SK-N-SH (cell line): ENCODE measurements at regions not wholly inside any gene's neighbourhood (a gene's known extent, or its start where the extent isn't known, plus 50 kb on each side); places are given as distances from the start of the nearest gene placed in this dataset.

Experiments
- CTCF ChIA-PET: fragments of 300-600, 350-600 bp; formaldehyde crosslinking; extraction: SDS; loops from one replicate; lab custom pipeline; 2021; lab: Yijun Ruan, JAX
- POLR2A ChIA-PET: fragments of 350-600 bp; sonication (Branson Sonifier 250); formaldehyde crosslinking; extraction: SDS; loops from one replicate; lab custom pipeline; 2020; ENCODE audit warnings: antibody characterized with exemption, inconsistent platforms; lab: Yijun Ruan, JAX
- DNase-seq: peaks from one replicate; pipeline ENCODE4 v3.0.0; 2012
- H2AFZ ChIP-seq: fragments of 200-600 bp; sonication (generic); 2 replicates; pipeline ENCODE4 v1.8.1; 2016; ENCODE audit warnings: antibody characterized with exemption, mild to moderate bottlenecking, low read depth
- H3F3A ChIP-seq: fragments of 200-600 bp; sonication (generic); replicated peaks from 2 replicates; pipeline ENCODE3; 2016; ENCODE audit warnings: antibody characterized with exemption, mild to moderate bottlenecking; ENCODE audit not compliant: insufficient read depth
- H3K27ac ChIP-seq, 2 experiments: fragments of 200-500 bp in 1 of 2; fragments of 200-600 bp in 1 of 2; sonication (Bioruptor generic) in 1 of 2; sonication (generic), shearing (Covaris generic) in 1 of 2; 2 replicates each; pipeline versions ENCODE4 v1.5.1 to v1.6.1; 2014 to 2016; ENCODE audit warnings: low read depth in 2 of 2, inconsistent platforms in 1 of 2, low read length in 1 of 2, mild to moderate bottlenecking in 1 of 2, mixed read lengths in 1 of 2
- H3K27me3 ChIP-seq: fragments of 200-600 bp; sonication (generic), shearing (Covaris generic); 2 replicates; pipeline ENCODE4 v1.6.1; 2016; ENCODE audit warnings: mixed run types; ENCODE audit not compliant: insufficient read depth
- H3K36me3 ChIP-seq, 2 experiments: fragments of 200-500 bp in 1 of 2; fragments of 200-600 bp in 1 of 2; sonication (Bioruptor generic) in 1 of 2; sonication (generic) in 1 of 2; replicated peaks in 1 of 2; 2 replicates each; pipeline versions ENCODE3 to v1.5.1; 2014 to 2016; ENCODE audit warnings: low read length in 1 of 2, mild to moderate bottlenecking in 1 of 2; ENCODE audit not compliant: insufficient read depth in 2 of 2, control insufficient read depth in 1 of 2
- H3K4me1 ChIP-seq, 2 experiments: fragments of 200-500 bp in 1 of 2; fragments of 200-600 bp in 1 of 2; sonication (Bioruptor generic) in 1 of 2; sonication (generic), shearing (Covaris generic) in 1 of 2; 2 replicates each; pipeline versions ENCODE4 v1.5.1 to v1.6.1; 2014 to 2016; ENCODE audit warnings: low read depth in 1 of 2, low read length in 1 of 2, mixed run types in 1 of 2; ENCODE audit not compliant: insufficient read depth in 2 of 2, control insufficient read depth in 1 of 2
- H3K4me2 ChIP-seq: fragments of 200-600 bp; sonication (generic), shearing (Covaris generic); 2 replicates; pipeline ENCODE4 v1.6.1; 2017; ENCODE audit warnings: mixed run types
- H3K4me3 ChIP-seq, 2 experiments: fragments of 200-500 bp in 1 of 2; fragments of 200-600 bp in 1 of 2; sonication (Bioruptor generic) in 1 of 2; sonication (generic), shearing (Covaris generic) in 1 of 2; 2 replicates each; pipeline versions ENCODE4 v1.5.1 to v1.8.1; 2014 to 2016; ENCODE audit warnings: low read depth in 2 of 2, inconsistent platforms in 1 of 2, low read length in 1 of 2, mild to moderate bottlenecking in 1 of 2, mixed read lengths in 1 of 2, moderate library complexity in 1 of 2
- H3K79me2 ChIP-seq: fragments of 200-600 bp; sonication (generic); 2 replicates; pipeline ENCODE4 v1.8.1; 2017; ENCODE audit warnings: mild to moderate bottlenecking; ENCODE audit not compliant: insufficient read depth
- H3K9ac ChIP-seq: fragments of 200-600 bp; sonication (generic); 2 replicates; pipeline ENCODE4 v1.6.1; 2017; ENCODE audit warnings: mixed run types
- H3K9me2 ChIP-seq: fragments of 200-600 bp; sonication (generic); 2 replicates; pipeline ENCODE4 v1.6.1; 2017; ENCODE audit warnings: mixed run types
- H3K9me3 ChIP-seq: fragments of 200-600 bp; sonication (generic); 2 replicates; pipeline ENCODE4 v1.6.1; 2017; ENCODE audit warnings: mixed run types, mild to moderate bottlenecking, moderate library complexity
- H4K20me1 ChIP-seq: fragments of 200-600 bp; sonication (generic); 2 replicates; pipeline ENCODE4 v1.6.1; 2017; ENCODE audit warnings: mild to moderate bottlenecking, mixed run types; ENCODE audit not compliant: insufficient read depth
- ELF1 ChIP-seq: IDR thresholded peaks from 2 replicates; pipeline ENCODE4 v1.4.0; 2012
- FOXJ3 ChIP-seq: sonication (generic); formaldehyde crosslinking; IDR thresholded peaks from 2 replicates; pipeline ENCODE4 v1.5.1; 2020; ENCODE audit warnings: mild to moderate bottlenecking, missing genetic modification reagents
- FOXM1 ChIP-seq: IDR thresholded peaks from 2 replicates; pipeline ENCODE4 v1.4.0; 2012; ENCODE audit warnings: low read depth, mild to moderate bottlenecking
- GABPA ChIP-seq: IDR thresholded peaks from 2 replicates; pipeline ENCODE4 v1.4.0; 2012; ENCODE audit warnings: low read depth, mild to moderate bottlenecking
- GATA2 ChIP-seq: sonication (generic); formaldehyde crosslinking; IDR thresholded peaks from 2 replicates; pipeline ENCODE4 v1.5.0; 2020; ENCODE audit warnings: mild to moderate bottlenecking, missing genetic modification reagents
- JUND ChIP-seq: IDR thresholded peaks from 2 replicates; pipeline ENCODE4 v1.4.0; 2012
- MXI1 ChIP-seq: IDR thresholded peaks from 2 replicates; pipeline ENCODE4 v1.6.1; 2012; ENCODE audit warnings: mild to moderate bottlenecking, low read depth, low read length, improper control_type of control experiment
- NFIC ChIP-seq: IDR thresholded peaks from 2 replicates; pipeline ENCODE4 v1.4.0; 2012; ENCODE audit warnings: borderline replicate concordance
- NRF1 ChIP-seq: IDR thresholded peaks from 2 replicates; pipeline ENCODE4 v1.6.1; 2012; ENCODE audit warnings: low read depth, mild to moderate bottlenecking, low read length
- POLR2AphosphoS5 ChIP-seq: IDR thresholded peaks from 2 replicates; pipeline ENCODE4 v1.6.1; 2012; ENCODE audit warnings: low read depth, low read length
- RCOR1 ChIP-seq: fragments of 150-350 bp; IDR thresholded peaks from 2 replicates; pipeline ENCODE4 v1.6.1; 2017; ENCODE audit warnings: antibody characterized with exemption, low read length
- RFX5 ChIP-seq: IDR thresholded peaks from 2 replicates; pipeline ENCODE4 v1.6.1; 2012; ENCODE audit warnings: mild to moderate bottlenecking, improper control_type of control experiment, low read length
- RXRA ChIP-seq: IDR thresholded peaks from 2 replicates; pipeline ENCODE4 v1.4.0; 2012; ENCODE audit warnings: low read depth, mild to moderate bottlenecking, borderline replicate concordance
- SMC3 ChIP-seq: IDR thresholded peaks from 2 replicates; pipeline ENCODE4 v1.6.1; 2012; ENCODE audit warnings: low read depth, low read length, improper control_type of control experiment
- TAF1 ChIP-seq: IDR thresholded peaks from 2 replicates; pipeline ENCODE4 v1.6.1; 2012; ENCODE audit warnings: low read depth, mild to moderate bottlenecking, low read length, moderate library complexity, borderline replicate concordance
- TCF12 ChIP-seq: IDR thresholded peaks from 2 replicates; pipeline ENCODE4 v1.4.0; 2012
- TEAD4 ChIP-seq: IDR thresholded peaks from 2 replicates; pipeline ENCODE4 v1.4.0; 2012; ENCODE audit warnings: mild to moderate bottlenecking, borderline replicate concordance; ENCODE audit not compliant: insufficient read depth
- WGBS: methylation state at CpG from one replicate; pipeline ENCODE4 v1.1.6; 2017; ENCODE audit warnings: low lambda C conversion rate; 5-methylcytosine and 5-hydroxymethylcytosine counted together
- TF ChIP-seq, protein P1 (sequence below): IDR thresholded peaks from 2 replicates; pipeline ENCODE4; 2012
- TF ChIP-seq, protein P2 (sequence below): IDR thresholded peaks from 2 replicates; pipeline ENCODE4 v1.4.0; 2012; ENCODE audit warnings: low read depth, borderline replicate concordance
- TF ChIP-seq, protein P3 (sequence below): IDR thresholded peaks from 2 replicates; pipeline ENCODE4 v1.4.0; 2012; ENCODE audit warnings: low read depth, borderline replicate concordance
- TF ChIP-seq, protein P4 (sequence below): IDR thresholded peaks from 2 replicates; pipeline ENCODE4 v1.4.0; 2012; ENCODE audit warnings: low read depth

DNA sequence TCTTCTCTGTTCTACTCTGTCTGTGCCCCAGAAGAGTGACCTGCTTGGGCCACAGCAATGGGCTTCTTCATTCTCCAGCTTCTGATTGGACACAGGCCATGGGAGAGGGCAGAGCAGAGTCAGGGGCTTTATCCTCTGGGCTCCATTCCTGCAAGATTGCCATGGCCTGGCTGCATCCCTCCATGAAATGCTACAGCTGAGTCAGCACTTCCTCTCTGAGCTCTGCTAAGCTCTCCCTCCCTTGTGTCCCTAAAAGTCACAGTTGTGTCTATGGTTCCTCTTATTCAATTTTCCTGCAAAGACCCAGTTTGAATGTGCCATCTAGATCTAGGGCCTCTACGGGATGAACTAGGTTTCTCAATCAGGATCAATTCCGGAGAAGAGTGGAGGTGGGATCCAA lies 903.8 kb downstream of the TYW1 start:
- ChIA-PET POLR2A (interaction anchor here (0.5 to 0.7 kb wide), 2 partner anchors 96 to 1418 kb away, joined by 3 read pairs; no protein-coding TSS in a partner anchor), CTCF (interaction anchor here (1.2 kb wide), 1 partner anchor 13 kb away, joined by 3 read pairs; no protein-coding TSS in a partner anchor)
- Histone ChIP-seq H3K9me3 (no peaks in the 10 kb centered on the region), H3K27me3 (no peaks in the 10 kb centered on the region), H3K9me2 (no peaks in the 10 kb centered on the region), H3K4me3 (no peak overlapping the region), H3K79me2 (no peaks in the 10 kb centered on the region), H3K4me1 (no peaks in the 10 kb centered on the region), H3F3A (no peaks in the 10 kb centered on the region), H4K20me1 (no peaks in the 10 kb centered on the region), H3K36me3 (no peaks in the 10 kb centered on the region), H3K4me2 (no peak overlapping the region), H2AFZ (no peak overlapping the region), H3K27ac (no peak overlapping the region), H3K9ac (no peak overlapping the region)
- TF ChIP-seq, protein P1, sequence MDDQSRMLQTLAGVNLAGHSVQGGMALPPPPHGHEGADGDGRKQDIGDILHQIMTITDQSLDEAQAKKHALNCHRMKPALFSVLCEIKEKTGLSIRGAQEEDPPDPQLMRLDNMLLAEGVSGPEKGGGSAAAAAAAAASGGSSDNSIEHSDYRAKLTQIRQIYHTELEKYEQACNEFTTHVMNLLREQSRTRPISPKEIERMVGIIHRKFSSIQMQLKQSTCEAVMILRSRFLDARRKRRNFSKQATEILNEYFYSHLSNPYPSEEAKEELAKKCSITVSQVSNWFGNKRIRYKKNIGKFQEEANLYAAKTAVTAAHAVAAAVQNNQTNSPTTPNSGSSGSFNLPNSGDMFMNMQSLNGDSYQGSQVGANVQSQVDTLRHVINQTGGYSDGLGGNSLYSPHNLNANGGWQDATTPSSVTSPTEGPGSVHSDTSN = no peak
- no peak for TF ChIP-seq GATA2
- TF ChIP-seq SMC3 = no peak
- TF ChIP-seq, protein P2, sequence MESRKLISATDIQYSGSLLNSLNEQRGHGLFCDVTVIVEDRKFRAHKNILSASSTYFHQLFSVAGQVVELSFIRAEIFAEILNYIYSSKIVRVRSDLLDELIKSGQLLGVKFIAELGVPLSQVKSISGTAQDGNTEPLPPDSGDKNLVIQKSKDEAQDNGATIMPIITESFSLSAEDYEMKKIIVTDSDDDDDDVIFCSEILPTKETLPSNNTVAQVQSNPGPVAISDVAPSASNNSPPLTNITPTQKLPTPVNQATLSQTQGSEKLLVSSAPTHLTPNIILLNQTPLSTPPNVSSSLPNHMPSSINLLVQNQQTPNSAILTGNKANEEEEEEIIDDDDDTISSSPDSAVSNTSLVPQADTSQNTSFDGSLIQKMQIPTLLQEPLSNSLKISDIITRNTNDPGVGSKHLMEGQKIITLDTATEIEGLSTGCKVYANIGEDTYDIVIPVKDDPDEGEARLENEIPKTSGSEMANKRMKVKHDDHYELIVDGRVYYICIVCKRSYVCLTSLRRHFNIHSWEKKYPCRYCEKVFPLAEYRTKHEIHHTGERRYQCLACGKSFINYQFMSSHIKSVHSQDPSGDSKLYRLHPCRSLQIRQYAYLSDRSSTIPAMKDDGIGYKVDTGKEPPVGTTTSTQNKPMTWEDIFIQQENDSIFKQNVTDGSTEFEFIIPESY = no peak
- TF ChIP-seq, protein P3, sequence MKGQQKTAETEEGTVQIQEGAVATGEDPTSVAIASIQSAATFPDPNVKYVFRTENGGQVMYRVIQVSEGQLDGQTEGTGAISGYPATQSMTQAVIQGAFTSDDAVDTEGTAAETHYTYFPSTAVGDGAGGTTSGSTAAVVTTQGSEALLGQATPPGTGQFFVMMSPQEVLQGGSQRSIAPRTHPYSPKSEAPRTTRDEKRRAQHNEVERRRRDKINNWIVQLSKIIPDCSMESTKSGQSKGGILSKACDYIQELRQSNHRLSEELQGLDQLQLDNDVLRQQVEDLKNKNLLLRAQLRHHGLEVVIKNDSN = no peak
- TF ChIP-seq GABPA = no peak
- TF ChIP-seq TCF12 = no peak
- TF ChIP-seq RCOR1 = no peak
- no peak for TF ChIP-seq JUND
- TF ChIP-seq RFX5 = no peak
- no peak for TF ChIP-seq NRF1
- TF ChIP-seq NFIC = no peak
- no peak for TF ChIP-seq FOXM1
- no peak for TF ChIP-seq POLR2AphosphoS5
- 19% methylated on average over 2 of the region's 2 CpGs for WGBS
- no peak for DNase-seq

DNA sequence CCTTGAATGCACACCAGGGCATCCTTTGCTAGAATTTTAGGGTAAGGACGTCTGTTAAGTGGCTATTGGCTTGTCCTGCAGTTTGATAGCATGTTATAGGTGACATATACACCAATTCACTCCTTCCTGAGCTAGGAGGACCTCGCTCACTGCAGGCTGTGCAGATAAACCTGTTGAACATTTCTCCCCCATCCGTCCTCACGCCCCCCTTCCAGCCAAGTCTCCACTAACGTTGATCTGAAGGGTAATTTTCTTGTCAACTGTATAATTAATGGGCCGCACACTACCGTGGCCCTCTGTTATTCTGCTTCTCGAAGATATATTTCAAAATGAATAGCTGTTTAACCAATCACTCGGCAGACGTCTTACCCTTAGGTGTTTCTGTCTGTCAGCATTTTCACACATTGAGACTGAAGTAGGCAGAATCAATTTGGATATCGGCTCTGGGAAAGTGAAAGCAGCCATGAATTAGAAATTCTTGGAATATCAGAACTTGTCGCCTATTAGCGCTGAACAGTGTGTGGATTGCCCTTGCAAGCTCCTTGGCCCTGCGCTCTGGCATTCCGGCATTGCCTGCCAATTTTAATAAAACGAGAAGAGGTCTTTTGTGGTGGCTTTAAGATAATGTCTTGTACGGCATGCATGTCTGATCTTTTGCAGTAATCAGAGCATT lies 905.3 kb downstream of the TYW1 start:
- TF ChIP-seq RXRA (no peak), FOXJ3 (no peak), TAF1 (no peak), GATA2 (no peak), MXI1 (no peak), TEAD4 (no peak), ELF1 (no peak)
- TF ChIP-seq, protein P4, sequence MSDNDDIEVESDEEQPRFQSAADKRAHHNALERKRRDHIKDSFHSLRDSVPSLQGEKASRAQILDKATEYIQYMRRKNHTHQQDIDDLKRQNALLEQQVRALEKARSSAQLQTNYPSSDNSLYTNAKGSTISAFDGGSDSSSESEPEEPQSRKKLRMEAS = no peak
- POLR2A ChIA-PET = no interaction called here
- no peak overlapping the region for H3K4me2 ChIP-seq

More for the DNA sequence above, 905.3 kb downstream of the TYW1 start:
- no peaks in the 10 kb centered on the region for H3F3A ChIP-seq
- no peaks in the 10 kb centered on the region for H3K9me3 ChIP-seq
- H3K4me3 ChIP-seq = no peak overlapping the region
- CTCF ChIA-PET = interaction anchor here (2.1 kb wide), 1 partner anchor 20 kb away, joined by 6 read pairs; no protein-coding TSS in a partner anchor
- no peak overlapping the region for H3K27ac ChIP-seq
- WGBS = 48% methylated on average over 17 of the region's 17 CpGs
- no peak overlapping the region for H2AFZ ChIP-seq
- no peak for DNase-seq
- H4K20me1 ChIP-seq = no peaks in the 10 kb centered on the region
- no peaks in the 10 kb centered on the region for H3K9me2 ChIP-seq
- H3K79me2 ChIP-seq = no peaks in the 10 kb centered on the region
- no peaks in the 10 kb centered on the region for H3K27me3 ChIP-seq
- no peaks in the 10 kb centered on the region for H3K4me1 ChIP-seq
- H3K36me3 ChIP-seq = no peaks in the 10 kb centered on the region
- no peak overlapping the region for H3K9ac ChIP-seq
